Fibroblast of mammary gland (primary cell): ENCODE measurements at regions not wholly inside any gene's neighbourhood (a gene's known extent, or its start where the extent isn't known, plus 50 kb on each side); places are given as distances from the start of the nearest gene placed in this dataset.

Source experiments
- DNase-seq: peaks from one replicate; pipeline ENCODE4 v3.0.0-alpha.2; 2010; ENCODE audit warnings: low read depth
- H3K4me3 ChIP-seq: 2 replicates; pipeline ENCODE4 v1.5.1; 2011; ENCODE audit warnings: low read depth, mild to moderate bottlenecking, low read length, moderate library complexity; ENCODE audit not compliant: control insufficient read depth
- TF ChIP-seq, protein P1 (sequence below): conservative IDR thresholded peaks from 2 replicates; pipeline ENCODE4 v1.5.1; 2011; ENCODE audit warnings: low read depth, low read length, inconsistent platforms; ENCODE audit not compliant: control insufficient read depth, insufficient read depth

DNA sequence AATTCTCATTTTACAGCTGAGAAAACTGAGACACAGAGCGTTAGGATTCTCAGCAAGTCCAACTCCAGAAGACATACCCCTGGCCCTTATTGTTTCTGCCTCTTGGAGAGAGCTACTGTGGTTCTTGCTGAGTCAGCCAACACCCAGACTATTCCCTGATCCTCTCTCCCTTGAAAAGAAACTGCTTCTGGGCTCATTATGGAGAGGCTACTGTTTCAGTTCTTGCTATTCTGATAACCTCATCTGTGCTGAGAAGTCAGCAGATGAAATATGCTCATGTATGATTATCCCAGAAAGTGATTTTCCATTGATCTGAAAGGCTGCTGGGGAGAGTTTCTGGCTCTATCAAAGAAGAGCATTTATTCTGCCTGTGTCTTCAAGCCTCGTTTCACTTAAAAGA is 455.6 kb upstream of the COBL start:
- DNase-seq: no peak
- TF ChIP-seq, protein P1, sequence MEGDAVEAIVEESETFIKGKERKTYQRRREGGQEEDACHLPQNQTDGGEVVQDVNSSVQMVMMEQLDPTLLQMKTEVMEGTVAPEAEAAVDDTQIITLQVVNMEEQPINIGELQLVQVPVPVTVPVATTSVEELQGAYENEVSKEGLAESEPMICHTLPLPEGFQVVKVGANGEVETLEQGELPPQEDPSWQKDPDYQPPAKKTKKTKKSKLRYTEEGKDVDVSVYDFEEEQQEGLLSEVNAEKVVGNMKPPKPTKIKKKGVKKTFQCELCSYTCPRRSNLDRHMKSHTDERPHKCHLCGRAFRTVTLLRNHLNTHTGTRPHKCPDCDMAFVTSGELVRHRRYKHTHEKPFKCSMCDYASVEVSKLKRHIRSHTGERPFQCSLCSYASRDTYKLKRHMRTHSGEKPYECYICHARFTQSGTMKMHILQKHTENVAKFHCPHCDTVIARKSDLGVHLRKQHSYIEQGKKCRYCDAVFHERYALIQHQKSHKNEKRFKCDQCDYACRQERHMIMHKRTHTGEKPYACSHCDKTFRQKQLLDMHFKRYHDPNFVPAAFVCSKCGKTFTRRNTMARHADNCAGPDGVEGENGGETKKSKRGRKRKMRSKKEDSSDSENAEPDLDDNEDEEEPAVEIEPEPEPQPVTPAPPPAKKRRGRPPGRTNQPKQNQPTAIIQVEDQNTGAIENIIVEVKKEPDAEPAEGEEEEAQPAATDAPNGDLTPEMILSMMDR: no peak
- H3K4me3 ChIP-seq: no peak overlapping the region

DNA sequence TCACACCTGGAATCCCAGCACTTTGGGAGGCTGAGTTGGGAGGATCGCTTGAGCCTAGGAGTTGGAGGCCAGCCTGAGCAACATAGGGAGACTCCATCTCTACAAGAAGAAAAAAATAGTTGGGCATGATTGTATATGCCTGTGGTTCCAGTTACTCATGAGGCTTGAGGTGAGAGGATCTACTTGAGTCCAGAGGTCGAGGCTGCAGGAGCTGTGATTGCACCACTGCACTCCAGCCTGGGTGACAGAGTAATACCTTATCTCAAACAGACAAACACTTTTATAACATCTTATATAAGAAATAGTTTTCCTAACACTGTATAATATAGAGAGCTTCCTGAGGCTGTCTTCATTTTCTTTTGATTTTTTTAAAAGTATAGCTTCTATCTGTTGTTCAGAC is 448.4 kb upstream of the COBL start:
- no peak for DNase-seq
- TF ChIP-seq, protein P1: no peak
- no peak overlapping the region for H3K4me3 ChIP-seq

- H3K4me3 ChIP-seq: no peak overlapping the region
- TF ChIP-seq, protein P1: no peak
- DNase-seq: no peak
Measured at GRCh38 chr7:51759985-51760384, 443.4 kb upstream of the COBL start.

DNA sequence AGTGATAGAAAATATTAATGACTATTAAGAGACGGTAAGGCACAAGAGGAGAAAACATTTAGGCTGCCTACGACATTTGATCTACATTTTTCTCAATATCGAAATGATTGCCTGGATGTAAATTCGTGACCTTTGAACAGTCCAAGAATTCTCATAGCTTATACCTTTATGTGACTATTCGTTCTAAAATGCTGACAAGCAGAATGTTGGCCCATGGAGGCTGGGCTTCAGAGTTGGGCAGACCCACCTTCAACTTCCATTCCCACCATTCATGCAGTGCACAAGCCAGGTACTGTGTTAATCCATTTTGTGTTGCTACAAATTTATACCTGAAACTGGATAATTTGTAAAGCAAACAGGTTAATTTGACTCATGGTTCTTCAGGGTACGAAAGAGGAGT is 441.4 kb upstream of the COBL start:
- no peak for DNase-seq
- H3K4me3 ChIP-seq: no peak overlapping the region
- TF ChIP-seq, protein P1: no peak

DNA sequence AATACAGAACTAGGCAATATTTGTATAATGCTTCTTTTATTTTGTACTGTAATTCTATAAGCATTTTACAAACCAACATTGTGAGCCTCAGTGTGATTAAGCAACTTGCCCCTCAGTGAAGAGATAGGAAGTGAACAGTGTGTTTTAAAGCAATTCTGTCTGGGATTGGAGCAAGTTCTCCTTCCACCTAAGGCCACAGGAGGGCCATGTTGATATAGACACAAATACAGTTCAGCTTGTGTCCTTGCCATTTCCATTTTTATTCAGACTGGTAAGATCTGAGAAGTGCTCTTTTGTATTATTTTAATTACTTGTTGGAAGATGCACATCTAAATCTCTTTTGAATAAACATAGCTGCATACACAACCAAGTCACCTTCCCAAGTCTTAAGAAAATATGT is 416.3 kb upstream of the COBL start:
- TF ChIP-seq, protein P1: no peak
- DNase-seq: no peak

DNA sequence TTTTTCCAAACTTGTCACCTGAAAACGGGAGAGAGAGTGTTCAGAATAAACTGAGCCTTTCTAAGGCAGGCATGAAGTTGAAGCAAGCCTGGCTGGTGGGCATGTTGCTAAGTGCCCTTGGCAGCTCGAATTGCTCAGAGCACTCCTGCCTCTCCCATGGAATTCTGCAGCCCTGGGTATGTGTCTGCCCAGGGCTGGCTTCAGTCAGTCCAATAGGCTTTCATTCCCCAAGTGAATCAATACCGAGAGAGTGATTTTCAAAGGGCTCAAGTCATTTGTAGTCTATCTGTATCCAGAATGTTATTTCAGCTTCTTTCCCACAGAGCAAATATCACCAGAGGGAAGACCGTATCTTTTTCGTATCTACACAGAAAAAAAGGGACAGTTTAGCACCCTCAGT is 415.5 kb upstream of the COBL start:
- TF ChIP-seq, protein P1: no peak
- no peak overlapping the region for H3K4me3 ChIP-seq
- no peak for DNase-seq

More for the DNA sequence above, 416.3 kb upstream of the COBL start:
- H3K4me3 ChIP-seq: no peak overlapping the region

DNA sequence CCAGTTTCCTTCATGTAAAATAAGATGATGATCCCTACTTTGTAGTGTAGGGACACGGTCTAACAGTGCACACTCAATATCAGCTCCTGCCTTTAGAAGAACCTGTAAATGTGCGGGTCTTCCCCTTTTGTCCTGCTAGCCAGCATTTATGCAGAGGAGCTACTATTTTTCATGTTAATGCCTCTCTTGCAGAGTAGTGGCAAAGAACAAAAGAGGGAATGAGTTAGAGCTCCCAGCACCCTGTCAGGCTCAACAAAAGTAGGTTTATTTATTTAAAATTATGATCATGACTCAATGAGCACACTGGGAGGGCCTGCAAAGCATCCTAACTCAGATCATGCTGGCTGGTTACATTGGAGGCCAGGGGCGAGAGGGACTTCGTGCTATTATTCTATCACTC is 414.5 kb upstream of the COBL start:
- no peak overlapping the region for H3K4me3 ChIP-seq
- DNase-seq: no peak
- TF ChIP-seq, protein P1: no peak
